ENCODE measurements at regions not wholly inside any gene's neighbourhood (a gene's known extent, or its start where the extent isn't known, plus 50 kb on each side); places are given as distances from the start of the nearest gene placed in this dataset.

- no peak for DNase-seq
Measured at GRCh38 chr16:86965331-86965730, 351.9 kb downstream of the C16orf95 start.

DNA sequence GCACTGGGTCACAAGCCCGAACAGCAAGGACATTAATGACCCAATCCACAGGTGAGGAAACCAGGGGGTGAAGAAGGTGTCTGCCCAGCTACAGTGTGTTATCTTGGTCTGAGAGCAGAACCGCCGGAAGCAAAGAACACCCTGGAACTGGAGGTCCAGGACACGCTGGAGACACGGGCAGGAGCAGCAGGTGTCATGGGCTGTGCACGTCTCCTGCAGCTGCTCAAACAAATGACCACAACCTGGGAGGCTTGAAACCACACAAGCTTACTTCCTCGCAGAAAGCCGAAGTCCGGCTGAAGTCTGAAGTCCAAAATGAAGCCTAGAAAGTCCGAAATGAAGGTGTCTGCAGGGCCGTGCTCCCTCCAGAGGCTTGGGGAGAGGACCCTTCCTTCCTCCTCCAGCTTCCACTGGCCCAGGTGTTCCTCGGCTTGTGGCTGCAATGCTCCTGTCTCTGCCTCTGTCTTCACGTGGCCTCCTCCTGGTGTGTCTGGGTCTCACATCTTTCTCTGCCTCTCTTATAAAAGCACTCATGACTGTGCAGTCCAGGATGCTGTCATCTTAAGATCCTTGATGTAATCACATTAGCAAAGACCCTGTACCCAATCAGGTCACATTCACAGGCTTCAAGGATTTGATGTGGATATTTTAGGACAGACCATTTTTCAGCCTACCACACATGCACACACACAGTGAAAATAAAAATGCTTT is 351.2 kb downstream of the C16orf95 start:
- no peak for DNase-seq

GRCh38 chr16:86966777-86967176 is 350.4 kb downstream of the C16orf95 start:
- no peak for DNase-seq

DNA sequence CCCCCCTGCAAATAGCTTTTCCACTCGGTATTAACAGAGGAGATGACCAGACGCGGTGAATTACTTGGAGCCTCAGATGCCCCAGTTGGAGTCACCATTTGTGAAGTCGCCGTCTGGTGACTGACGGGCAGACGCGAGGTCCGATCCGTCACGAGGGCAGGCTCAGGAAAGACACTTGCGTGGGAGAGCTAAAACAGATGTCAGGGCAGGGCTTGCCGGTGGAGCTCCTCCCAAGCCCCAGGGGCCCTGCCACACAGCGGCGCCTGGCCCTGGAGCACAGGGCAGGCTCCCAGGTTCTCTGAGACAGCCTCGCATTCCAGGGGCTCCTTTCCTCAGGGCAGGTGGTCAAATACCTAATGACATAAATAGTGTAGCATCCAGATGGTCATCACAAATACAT is 348.3 kb downstream of the C16orf95 start:
- DNase-seq, result no peak

DNA sequence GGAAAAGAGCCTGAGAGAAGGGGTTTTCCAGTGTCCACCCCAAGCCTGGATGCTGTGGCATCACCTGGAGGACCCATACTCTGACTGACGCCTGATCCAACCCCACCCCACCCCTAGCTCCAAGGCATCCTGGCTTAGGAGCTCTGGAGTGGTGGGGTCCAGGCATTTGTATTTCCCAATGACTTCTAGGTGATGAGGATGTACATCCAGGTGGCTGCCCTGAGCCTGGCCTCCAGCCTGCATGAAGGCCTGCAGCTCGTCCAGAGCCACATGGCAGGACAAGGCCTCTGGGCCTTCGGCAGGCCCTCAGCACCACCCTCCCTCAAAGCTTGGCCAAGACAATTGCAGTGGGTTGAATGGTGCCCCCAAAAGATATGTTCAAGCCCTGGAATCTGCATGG is 347.5 kb downstream of the C16orf95 start:
- DNase-seq, result no peak

- no peak for DNase-seq
Measured at GRCh38 chr16:86970279-86970678, 346.9 kb downstream of the C16orf95 start.

DNA sequence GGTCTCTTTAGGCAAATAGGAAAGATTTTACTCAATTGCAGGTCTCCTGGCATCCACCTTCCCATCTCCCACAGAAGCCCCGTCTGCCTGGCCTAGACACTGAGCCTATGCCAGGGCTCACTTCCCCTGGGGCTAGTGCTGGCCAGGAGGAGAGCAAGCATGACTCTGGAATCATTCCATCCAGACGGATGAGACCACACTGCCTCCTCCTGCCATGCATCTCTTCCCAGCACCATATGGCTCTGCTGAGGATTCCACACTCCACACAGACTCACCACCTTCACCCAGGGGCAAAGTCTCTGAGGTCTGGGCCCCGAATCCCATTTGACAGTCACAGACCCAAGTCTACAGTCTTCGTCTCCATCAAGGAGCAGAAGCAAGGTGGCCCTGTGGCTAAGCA is 346.5 kb downstream of the C16orf95 start:
- no peak for DNase-seq

DNA sequence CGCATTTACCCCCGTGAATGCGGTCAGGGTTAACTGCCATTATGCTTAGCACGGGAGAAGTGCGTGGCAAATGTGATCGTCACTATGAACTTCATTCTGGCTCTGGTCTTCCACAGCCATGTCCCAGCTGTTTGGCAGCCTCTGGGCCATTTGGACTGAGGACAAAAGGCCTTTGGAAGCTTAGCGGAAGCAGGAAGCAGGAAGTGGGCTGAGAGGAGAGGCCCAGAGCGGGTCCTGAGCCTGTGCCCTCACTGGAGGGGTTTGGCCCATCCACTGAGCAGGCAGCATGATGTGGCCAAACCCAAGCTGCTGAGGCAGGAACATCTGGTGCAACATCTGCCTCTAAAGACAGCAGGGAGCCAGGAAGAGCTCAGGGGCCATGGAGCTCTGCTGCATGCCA is 345.9 kb downstream of the C16orf95 start:
- no peak for DNase-seq

DNA sequence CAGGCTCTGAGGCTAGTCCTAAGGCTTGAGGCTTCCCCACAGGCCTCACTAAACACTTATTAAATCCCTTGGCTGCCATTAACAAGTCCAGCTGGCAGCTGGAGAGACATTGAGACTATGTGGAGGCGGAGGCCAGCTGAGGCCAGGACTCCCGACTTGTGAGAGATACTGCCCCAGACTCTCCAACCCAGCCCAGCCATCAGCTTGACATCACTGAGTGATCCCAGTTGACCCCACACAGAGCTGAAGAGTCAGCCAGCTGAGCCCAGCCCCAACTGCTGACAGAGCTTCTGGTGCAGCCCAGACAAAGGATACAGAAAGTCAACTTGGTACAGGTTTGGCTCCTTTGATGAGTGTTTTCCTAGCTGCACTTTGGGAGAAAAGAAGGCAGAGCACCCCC is 343.1 kb downstream of the C16orf95 start:
- DNase-seq, result no peak

- DNase-seq, result no peak
Measured at GRCh38 chr16:86975445-86975844, 341.7 kb downstream of the C16orf95 start.

DNA sequence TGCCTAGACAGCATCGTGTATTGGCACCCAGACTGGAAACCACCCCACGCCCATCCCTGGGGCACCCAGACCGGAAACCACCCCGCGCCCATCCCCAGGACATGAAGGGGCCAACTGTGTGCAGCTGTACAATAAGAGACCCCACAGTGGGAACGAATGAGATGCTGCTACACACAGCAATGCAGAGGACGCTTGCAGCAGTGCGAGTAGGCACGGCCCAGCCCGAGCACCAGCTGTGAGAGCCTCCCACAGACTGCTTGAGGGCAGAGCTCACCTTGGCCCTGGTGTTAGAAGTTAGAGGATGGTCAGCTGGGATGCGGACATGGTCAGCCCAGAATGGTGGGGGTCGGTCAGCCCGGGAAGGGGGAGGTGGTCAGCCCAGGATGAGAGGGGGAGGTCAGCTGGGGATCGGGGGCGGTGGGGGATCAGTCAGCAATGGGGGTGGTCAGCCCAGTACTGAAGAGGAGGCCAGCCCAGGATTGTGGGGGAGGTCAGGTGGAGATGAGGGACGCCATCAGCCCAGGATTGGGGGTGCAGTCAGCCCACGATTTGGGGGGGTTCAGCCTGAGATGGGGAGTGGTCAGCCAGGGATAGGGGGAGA is 340.0 kb downstream of the C16orf95 start:
- DNase-seq, result no peak

DNA sequence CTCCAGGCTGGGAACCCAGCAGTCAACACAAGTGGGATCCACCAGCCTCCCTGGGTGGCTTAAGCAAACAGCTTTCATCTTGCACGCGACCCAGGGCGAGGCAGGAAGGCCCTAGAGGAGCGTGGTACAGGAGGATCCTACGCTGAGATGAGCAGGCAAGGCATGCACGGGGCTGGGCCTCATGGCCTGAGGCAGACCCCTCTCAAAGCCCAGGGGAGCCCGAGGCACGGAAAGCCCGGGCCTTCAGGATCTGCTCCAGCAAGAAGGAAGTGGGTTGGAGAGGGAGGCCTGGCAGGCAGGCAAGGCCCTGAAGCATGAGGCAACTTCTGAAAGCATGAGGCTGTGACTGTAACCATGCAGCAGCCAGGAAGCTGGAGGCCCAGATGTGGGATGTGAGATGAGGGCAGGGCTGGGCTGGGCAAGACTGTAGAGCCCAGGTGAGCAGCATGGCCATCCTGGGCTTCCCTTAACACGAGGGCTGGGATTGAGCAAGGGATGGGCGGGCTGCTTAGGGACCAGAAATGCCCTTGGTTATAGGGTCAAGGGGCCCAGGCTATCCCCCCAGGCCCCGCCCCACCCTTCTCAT is 338.7 kb downstream of the C16orf95 start:
- no peak for DNase-seq

DNA sequence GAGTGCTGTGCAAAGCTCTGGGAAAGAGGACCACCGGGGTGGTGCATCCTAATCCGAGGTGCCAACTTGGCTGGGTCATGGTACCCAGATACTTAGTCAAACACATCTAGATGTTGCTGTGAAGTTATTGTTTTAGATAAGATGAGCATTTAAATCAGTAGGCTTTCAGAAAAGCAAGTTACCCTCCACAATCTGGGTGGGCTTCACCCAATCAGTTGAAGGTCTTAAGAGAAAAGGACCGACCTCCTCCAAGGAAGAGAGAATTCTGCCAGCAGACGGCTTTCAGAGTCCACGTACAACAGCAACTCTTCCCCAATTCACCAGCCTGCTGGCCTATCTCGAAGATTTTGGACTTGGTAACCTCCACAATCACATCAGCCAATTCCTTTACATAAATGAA is 338.1 kb downstream of the C16orf95 start:
- no peak for DNase-seq

GRCh38 chr16:86979984-86980553 is 337.1 kb downstream of the C16orf95 start:
- DNase-seq, result no peak

GRCh38 chr16:86980644-86981043 is 336.5 kb downstream of the C16orf95 start:
- no peak for DNase-seq

GRCh38 chr16:86982347-86982596 is 334.9 kb downstream of the C16orf95 start:
- no peak for DNase-seq

DNA sequence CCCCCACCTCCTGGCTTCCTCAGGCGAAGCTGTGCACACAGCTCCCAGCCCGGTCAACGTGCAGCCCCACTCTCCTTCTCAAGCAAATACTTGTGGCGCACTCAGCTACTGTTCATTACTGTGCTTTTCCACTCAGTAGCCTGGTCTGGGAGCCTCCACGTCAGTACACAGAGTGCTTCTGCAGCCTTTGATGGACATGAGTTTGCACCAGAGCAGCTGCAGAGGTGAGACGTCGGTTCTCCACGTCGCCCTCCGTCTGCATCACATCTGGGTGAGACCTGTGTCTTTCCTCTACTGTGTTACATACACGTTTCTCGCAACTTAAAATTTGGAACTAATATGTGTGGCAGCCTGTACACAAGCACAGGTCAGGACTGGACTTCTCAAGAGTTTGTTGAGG is 334.3 kb downstream of the C16orf95 start:
- no peak for DNase-seq

GRCh38 chr16:86983621-86984020 is 333.6 kb downstream of the C16orf95 start:
- DNase-seq, result no peak

GRCh38 chr16:86984343-86984742 is 332.8 kb downstream of the C16orf95 start:
- DNase-seq, result no peak

GRCh38 chr16:86984991-86985647 is 332.1 kb downstream of the C16orf95 start:
- no peak for DNase-seq

DNA sequence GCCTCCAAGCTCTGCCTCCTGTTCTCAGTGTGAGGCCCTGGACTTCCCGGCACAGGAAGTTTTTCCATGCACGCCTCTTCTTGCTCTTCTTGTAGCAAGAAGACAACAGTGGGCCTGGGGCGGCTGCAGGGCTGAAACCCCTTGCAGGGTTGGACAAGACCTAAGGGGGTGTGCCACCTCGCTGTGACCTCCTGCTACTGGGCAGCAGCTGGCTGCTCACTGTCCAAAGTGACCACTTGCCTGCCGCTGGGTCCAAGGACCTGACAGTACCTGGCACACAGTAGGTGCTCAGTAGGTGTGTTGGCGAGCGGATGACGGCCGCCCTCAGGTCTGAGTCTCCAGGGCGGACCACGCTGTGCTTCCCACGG is 331.6 kb downstream of the C16orf95 start:
- no peak for DNase-seq

GRCh38 chr16:86986136-86986535 is 331.1 kb downstream of the C16orf95 start:
- DNase-seq, result no peak

GRCh38 chr16:86986809-86987487 is 330.2 kb downstream of the C16orf95 start:
- no peak for DNase-seq
